GM12878 (cell line): ENCODE measurements at regions not wholly inside any gene's neighbourhood (a gene's known extent, or its start where the extent isn't known, plus 50 kb on each side); places are given as distances from the start of the nearest gene placed in this dataset.

Source experiments
- SMC3 ChIP-seq: IDR thresholded peaks from 2 replicates; pipeline ENCODE4 v1.6.1; 2011; ENCODE audit warnings: low read length, improper control_type of control experiment, borderline replicate concordance
- TAF1 ChIP-seq: IDR thresholded peaks from 2 replicates; pipeline ENCODE4 v1.6.1; 2011; ENCODE audit warnings: mild to moderate bottlenecking, low read depth, low read length, borderline replicate concordance
- TF ChIP-seq, protein P1 (sequence below): IDR thresholded peaks from 2 replicates; pipeline ENCODE4 v1.6.1; 2012; ENCODE audit warnings: low read depth, low read length, improper control_type of control experiment

DNA sequence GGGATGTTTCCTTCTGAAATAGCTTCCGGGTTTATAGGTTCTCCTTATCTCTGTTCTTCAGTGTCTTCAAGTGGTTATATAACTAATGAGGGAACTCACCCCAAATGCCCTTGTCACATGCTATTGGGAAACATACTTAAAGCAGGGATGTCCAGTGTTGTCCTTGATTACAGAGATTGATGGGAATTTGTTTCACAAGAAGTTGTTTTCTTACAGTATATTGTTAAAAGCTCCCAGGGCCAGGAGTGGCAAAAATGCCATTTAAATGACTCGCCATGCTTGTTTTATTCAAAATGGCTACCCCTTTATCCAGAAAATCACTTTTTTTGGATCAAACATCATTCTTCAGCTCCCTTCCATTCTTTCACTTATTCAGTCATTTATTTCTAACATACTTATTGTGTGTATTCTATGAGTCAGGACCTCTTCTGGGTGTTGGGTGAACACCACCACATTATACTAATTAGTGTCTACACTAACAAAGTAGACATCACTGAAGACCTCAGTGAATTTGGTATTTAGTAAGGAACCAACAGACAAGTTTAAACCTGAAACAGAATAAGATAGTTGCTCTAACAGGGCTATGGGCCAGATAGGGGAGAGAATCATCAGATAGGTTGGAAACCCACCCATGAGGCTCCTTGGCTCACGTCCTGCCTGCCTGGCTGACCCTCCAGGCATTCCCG lies 791.1 kb downstream of the MAFB start:
- TF ChIP-seq, protein P1, sequence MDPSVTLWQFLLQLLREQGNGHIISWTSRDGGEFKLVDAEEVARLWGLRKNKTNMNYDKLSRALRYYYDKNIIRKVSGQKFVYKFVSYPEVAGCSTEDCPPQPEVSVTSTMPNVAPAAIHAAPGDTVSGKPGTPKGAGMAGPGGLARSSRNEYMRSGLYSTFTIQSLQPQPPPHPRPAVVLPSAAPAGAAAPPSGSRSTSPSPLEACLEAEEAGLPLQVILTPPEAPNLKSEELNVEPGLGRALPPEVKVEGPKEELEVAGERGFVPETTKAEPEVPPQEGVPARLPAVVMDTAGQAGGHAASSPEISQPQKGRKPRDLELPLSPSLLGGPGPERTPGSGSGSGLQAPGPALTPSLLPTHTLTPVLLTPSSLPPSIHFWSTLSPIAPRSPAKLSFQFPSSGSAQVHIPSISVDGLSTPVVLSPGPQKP = no peak
- TF ChIP-seq TAF1 = no peak
- no peak for TF ChIP-seq SMC3
